AG20443 (cell line): ENCODE measurements at regions not wholly inside any gene's neighbourhood (a gene's known extent, or its start where the extent isn't known, plus 50 kb on each side); places are given as distances from the start of the nearest gene placed in this dataset.
A peak's percentile ranks its signal among the peaks of the same experiment; 100 is the strongest.

Experiments used
- DNase-seq: peaks from one replicate; pipeline ENCODE4 v3.0.0; 2012; ENCODE audit warnings: low spot score, mixed read lengths

- DNase-seq, result peak; percentile 4
Measured at GRCh38 chrX:65034292-65034667, 58.0 kb upstream of the ZC4H2 start.
